ENCODE measurements at regions not wholly inside any gene's neighbourhood (a gene's known extent, or its start where the extent isn't known, plus 50 kb on each side); places are given as distances from the start of the nearest gene placed in this dataset.

DNA sequence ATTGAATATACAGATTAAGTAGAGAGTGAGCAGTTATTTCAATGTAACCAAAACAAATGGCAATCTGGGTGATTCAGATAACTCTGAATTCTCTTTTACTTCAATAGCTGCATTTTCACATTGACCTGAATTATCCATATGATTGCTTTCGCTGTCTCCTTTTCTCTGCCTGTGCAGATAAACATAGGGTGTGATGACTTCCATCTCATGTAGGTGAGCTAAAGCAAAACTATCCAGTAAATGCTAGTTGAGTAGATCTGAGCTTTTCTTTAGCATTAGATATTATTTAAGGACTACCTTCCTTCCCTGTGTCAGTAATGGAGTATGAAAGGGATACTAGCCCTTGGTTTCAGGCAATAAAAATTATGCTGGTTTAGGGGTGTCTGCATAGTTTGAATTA lies 288.6 kb downstream of the OXSM start:
- Histone ChIP-seq H3K27me3 (ENCODE audit: control insufficient read depth, insufficient read depth, low read length) (no peaks in the 10 kb centered on the region), H3K4me3 (replicated peaks in 1 of 4; ENCODE audit: control extremely low read depth in 1 of 4, insufficient read depth in 1 of 4, low read depth in 3 of 4, low read length in 4 of 4) (no peak overlapping the region), H2AFZ (ENCODE audit: low read length) (no peak overlapping the region), H3K27ac (ENCODE audit: insufficient read depth, low read length) (no peak overlapping the region), H3K36me3 (ENCODE audit: control insufficient read depth, insufficient read depth, low read length) (no peaks in the 10 kb centered on the region), H3K9ac (ENCODE audit: insufficient read depth, low read length) (no peak overlapping the region), H3K9me3 (ENCODE audit: control insufficient read depth, insufficient read depth, low read depth, low read length) (no peaks in the 10 kb centered on the region), H3K4me1 (ENCODE audit: control insufficient read depth, extremely low read depth, insufficient read depth, low read length) (no peaks in the 10 kb centered on the region), H4K20me1 (ENCODE audit: control insufficient read depth, extremely low read depth, insufficient read depth, low read length) (no peaks in the 10 kb centered on the region), H3K79me2 (ENCODE audit: control insufficient read depth, insufficient read depth, low read length) (no peaks in the 10 kb centered on the region), H3K4me2 (ENCODE audit: extremely low read depth, insufficient read depth, low read length) (no peak overlapping the region)
- TF ChIP-seq, protein P1, sequence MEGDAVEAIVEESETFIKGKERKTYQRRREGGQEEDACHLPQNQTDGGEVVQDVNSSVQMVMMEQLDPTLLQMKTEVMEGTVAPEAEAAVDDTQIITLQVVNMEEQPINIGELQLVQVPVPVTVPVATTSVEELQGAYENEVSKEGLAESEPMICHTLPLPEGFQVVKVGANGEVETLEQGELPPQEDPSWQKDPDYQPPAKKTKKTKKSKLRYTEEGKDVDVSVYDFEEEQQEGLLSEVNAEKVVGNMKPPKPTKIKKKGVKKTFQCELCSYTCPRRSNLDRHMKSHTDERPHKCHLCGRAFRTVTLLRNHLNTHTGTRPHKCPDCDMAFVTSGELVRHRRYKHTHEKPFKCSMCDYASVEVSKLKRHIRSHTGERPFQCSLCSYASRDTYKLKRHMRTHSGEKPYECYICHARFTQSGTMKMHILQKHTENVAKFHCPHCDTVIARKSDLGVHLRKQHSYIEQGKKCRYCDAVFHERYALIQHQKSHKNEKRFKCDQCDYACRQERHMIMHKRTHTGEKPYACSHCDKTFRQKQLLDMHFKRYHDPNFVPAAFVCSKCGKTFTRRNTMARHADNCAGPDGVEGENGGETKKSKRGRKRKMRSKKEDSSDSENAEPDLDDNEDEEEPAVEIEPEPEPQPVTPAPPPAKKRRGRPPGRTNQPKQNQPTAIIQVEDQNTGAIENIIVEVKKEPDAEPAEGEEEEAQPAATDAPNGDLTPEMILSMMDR (conservative IDR thresholded peaks at IDR 0.05 in 1 of 2, IDR thresholded peaks at IDR 0.05 in 1 of 2; ENCODE audit: low read depth in 1 of 2, low read length in 2 of 2): no peak
- DNase-seq (ENCODE audit: low read depth in 2 of 2): no peak

DNA sequence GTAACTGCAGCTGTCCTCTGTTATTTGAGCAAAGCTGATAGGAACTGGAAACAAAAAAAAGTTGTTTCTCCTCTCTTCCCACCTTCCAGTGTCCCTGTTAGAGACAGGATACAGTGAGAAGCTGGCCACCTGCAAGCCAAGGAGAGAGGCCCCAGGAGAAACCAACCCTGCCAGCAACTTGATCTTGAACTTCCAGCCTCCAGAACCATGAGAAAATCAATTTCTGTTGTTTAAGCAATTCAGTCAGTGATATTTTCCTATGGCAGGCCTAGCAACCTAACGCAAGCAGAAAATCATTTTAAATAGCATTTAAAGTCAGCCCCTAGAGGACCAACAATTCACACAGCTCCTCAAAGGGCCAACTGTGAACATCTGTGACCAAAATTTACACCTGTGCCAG lies 291.3 kb downstream of the OXSM start:
- H3K4me1 ChIP-seq (ENCODE audit: control insufficient read depth, extremely low read depth, insufficient read depth, low read length): no peaks in the 10 kb centered on the region
- no peaks in the 10 kb centered on the region for H3K36me3 ChIP-seq (ENCODE audit: control insufficient read depth, insufficient read depth, low read length)
- H3K27ac ChIP-seq (ENCODE audit: insufficient read depth, low read length): no peak overlapping the region
- H2AFZ ChIP-seq (ENCODE audit: low read length): no peak overlapping the region
- TF ChIP-seq, protein P1 (conservative IDR thresholded peaks at IDR 0.05 in 1 of 2, IDR thresholded peaks at IDR 0.05 in 1 of 2; ENCODE audit: low read depth in 1 of 2, low read length in 2 of 2): no peak
- TF ChIP-seq EZH2 (IDR thresholded peaks at IDR 0.05; ENCODE audit: low read length, missing control alignments): no peak
- no peaks in the 10 kb centered on the region for H3K9me3 ChIP-seq (ENCODE audit: control insufficient read depth, insufficient read depth, low read depth, low read length)
- no peak overlapping the region for H3K9ac ChIP-seq (ENCODE audit: insufficient read depth, low read length)
- DNase-seq (ENCODE audit: low read depth in 2 of 2): no peak
- H3K4me2 ChIP-seq (ENCODE audit: extremely low read depth, insufficient read depth, low read length): no peak overlapping the region
- no peaks in the 10 kb centered on the region for H3K79me2 ChIP-seq (ENCODE audit: control insufficient read depth, insufficient read depth, low read length)
- no peaks in the 10 kb centered on the region for H4K20me1 ChIP-seq (ENCODE audit: control insufficient read depth, extremely low read depth, insufficient read depth, low read length)
- H3K4me3 ChIP-seq (replicated peaks in 1 of 4; ENCODE audit: control extremely low read depth in 1 of 4, insufficient read depth in 1 of 4, low read depth in 3 of 4, low read length in 4 of 4): no peak overlapping the region
- H3K27me3 ChIP-seq (ENCODE audit: control insufficient read depth, insufficient read depth, low read length): no peaks in the 10 kb centered on the region

DNA sequence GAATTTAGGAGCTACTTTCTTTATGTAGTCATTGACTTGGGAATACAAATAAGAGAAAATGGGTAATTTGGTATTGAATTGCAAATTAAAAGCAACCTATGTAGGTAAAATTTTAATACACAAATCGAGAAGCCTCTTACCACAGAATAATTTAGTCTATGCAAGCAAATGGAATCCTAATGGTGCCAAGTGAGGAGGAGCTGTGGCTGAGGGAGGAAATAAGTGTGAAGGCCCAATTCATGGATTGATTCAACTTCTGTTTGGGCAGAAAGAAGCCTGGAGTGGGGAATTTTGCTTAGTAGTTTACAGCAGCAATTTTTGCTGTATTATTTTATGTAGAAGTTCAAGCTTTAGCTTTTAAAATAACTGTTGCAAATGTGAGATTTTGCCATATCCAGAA lies 291.9 kb downstream of the OXSM start:
- no peak overlapping the region for H3K4me2 ChIP-seq (ENCODE audit: extremely low read depth, insufficient read depth, low read length)

More for the DNA sequence above, 291.9 kb downstream of the OXSM start:
- Histone ChIP-seq H4K20me1 (ENCODE audit: control insufficient read depth, extremely low read depth, insufficient read depth, low read length) (no peaks in the 10 kb centered on the region), H3K36me3 (ENCODE audit: control insufficient read depth, insufficient read depth, low read length) (no peaks in the 10 kb centered on the region), H3K27me3 (ENCODE audit: control insufficient read depth, insufficient read depth, low read length) (no peaks in the 10 kb centered on the region), H3K79me2 (ENCODE audit: control insufficient read depth, insufficient read depth, low read length) (no peaks in the 10 kb centered on the region), H3K27ac (ENCODE audit: insufficient read depth, low read length) (no peak overlapping the region), H2AFZ (ENCODE audit: low read length) (no peak overlapping the region), H3K4me3 (replicated peaks in 1 of 4; ENCODE audit: control extremely low read depth in 1 of 4, insufficient read depth in 1 of 4, low read depth in 3 of 4, low read length in 4 of 4) (no peak overlapping the region), H3K9me3 (ENCODE audit: control insufficient read depth, insufficient read depth, low read depth, low read length) (no peaks in the 10 kb centered on the region), H3K4me1 (ENCODE audit: control insufficient read depth, extremely low read depth, insufficient read depth, low read length) (no peaks in the 10 kb centered on the region), H3K9ac (ENCODE audit: insufficient read depth, low read length) (no peak overlapping the region)
- TF ChIP-seq, protein P1 (conservative IDR thresholded peaks at IDR 0.05 in 1 of 2, IDR thresholded peaks at IDR 0.05 in 1 of 2; ENCODE audit: low read depth in 1 of 2, low read length in 2 of 2): no peak
- no peak for TF ChIP-seq EZH2 (IDR thresholded peaks at IDR 0.05; ENCODE audit: low read length, missing control alignments)
- no peak for DNase-seq (ENCODE audit: low read depth in 2 of 2)
